GM06990 (cell line): ENCODE measurements at regions not wholly inside any gene's neighbourhood (a gene's known extent, or its start where the extent isn't known, plus 50 kb on each side); places are given as distances from the start of the nearest gene placed in this dataset.

Experiments used
- DNase-seq: peaks from one replicate; pipeline ENCODE4 v3.0.0-alpha.2; 2011; ENCODE audit not compliant: insufficient read length; ENCODE audit errors: extremely low read depth
- H3K27me3 ChIP-seq: replicated peaks from 2 replicates; pipeline ENCODE4 v1.6.0; 2011; ENCODE audit warnings: low read length; ENCODE audit not compliant: control insufficient read depth, insufficient read depth
- H3K36me3 ChIP-seq: 2 replicates; pipeline ENCODE4 v1.5.1; 2011; ENCODE audit warnings: low read length; ENCODE audit not compliant: control insufficient read depth, insufficient read depth
- H3K4me3 ChIP-seq: replicated peaks from 2 replicates; pipeline ENCODE4 v1.5.1; 2011; ENCODE audit warnings: low read depth, mild to moderate bottlenecking, control low read depth, low read length
- CTCF ChIP-seq: IDR thresholded peaks from 2 replicates; pipeline ENCODE4 v1.5.1; 2011; ENCODE audit warnings: low read length, control low read depth, mild to moderate bottlenecking, inconsistent platforms; ENCODE audit not compliant: insufficient read depth, poor library complexity, severe bottlenecking

- Histone ChIP-seq H3K36me3 (no peaks in the 10 kb centered on the region), H3K27me3 (no peaks in the 10 kb centered on the region), H3K4me3 (no peak overlapping the region)
- no peak for DNase-seq
- TF ChIP-seq CTCF: no peak
These were observed 65.4 kb upstream of the NABP1 start for GRCh38 chr2:191612496-191612895.

- Histone ChIP-seq H3K36me3 (no peaks in the 10 kb centered on the region), H3K4me3 (no peak overlapping the region), H3K27me3 (no peaks in the 10 kb centered on the region)
- no peak for DNase-seq
- TF ChIP-seq CTCF: no peak
These were observed 63.2 kb upstream of the NABP1 start for GRCh38 chr2:191614759-191615158.

GRCh38 chr2:191615596-191615995 lies 62.3 kb upstream of the NABP1 start:
- no peak for TF ChIP-seq CTCF
- no peaks in the 10 kb centered on the region for H3K36me3 ChIP-seq

GRCh38 chr2:191617575-191617974 lies 60.4 kb upstream of the NABP1 start:
- H3K27me3 ChIP-seq: no peaks in the 10 kb centered on the region
- peak; percentile 55 for DNase-seq
- H3K36me3 ChIP-seq: no peaks in the 10 kb centered on the region
- no peak for TF ChIP-seq CTCF
- no peak overlapping the region for H3K4me3 ChIP-seq

More at GRCh38 chr2:191615596-191615995, 62.3 kb upstream of the NABP1 start:
- DNase-seq: no peak
- H3K27me3 ChIP-seq: no peaks in the 10 kb centered on the region
- H3K4me3 ChIP-seq: no peak overlapping the region

- no peak for TF ChIP-seq CTCF
- no peak for DNase-seq
- Histone ChIP-seq H3K36me3 (no peaks in the 10 kb centered on the region), H3K27me3 (no peaks in the 10 kb centered on the region), H3K4me3 (no peak overlapping the region)
These were observed 59.7 kb upstream of the NABP1 start for GRCh38 chr2:191618046-191618780.

GRCh38 chr2:191618786-191619185 lies 59.1 kb upstream of the NABP1 start:
- Histone ChIP-seq H3K27me3 (no peaks in the 10 kb centered on the region), H3K4me3 (no peak overlapping the region), H3K36me3 (no peaks in the 10 kb centered on the region)
- no peak for TF ChIP-seq CTCF
- DNase-seq: no peak
